ENCODE measurements at regions not wholly inside any gene's neighbourhood (a gene's known extent, or its start where the extent isn't known, plus 50 kb on each side); places are given as distances from the start of the nearest gene placed in this dataset.

- CTCF ChIA-PET, result no interaction called here
- no peak overlapping the region for H3K27ac ChIP-seq (ENCODE audit: low read depth, low read length)
- no peaks in the 10 kb centered on the region for H3K9me3 ChIP-seq (ENCODE audit: control insufficient read depth in 1 of 2, insufficient read depth in 1 of 2, low read depth in 1 of 2, low read length in 2 of 2)
- H3K36me3 ChIP-seq (ENCODE audit: control insufficient read depth in 1 of 2, insufficient read depth in 2 of 2, low read length in 2 of 2), result no peaks in the 10 kb centered on the region
- RAD21 ChIA-PET (ENCODE audit: low non-redundant PET in 1 of 2, low total read pairs in 2 of 2, uncharacterized antibody in 2 of 2, unreplicated experiment in 2 of 2), result no interaction called here
- H3K4me2 ChIP-seq (ENCODE audit: low read length), result no peak overlapping the region
- no peaks in the 10 kb centered on the region for H3K9me2 ChIP-seq (ENCODE audit: insufficient read depth)
- intact Hi-C loops (cut with micrococcal nuclease), result no loop called here
- TF ChIP-seq TCF7L2 (IDR thresholded peaks at IDR 0.05; ENCODE audit: borderline replicate concordance, extremely low read depth, insufficient read depth, insufficient read length) (no peak), EZH2 (IDR thresholded peaks at IDR 0.05) (no peak), ZFX (IDR thresholded peaks at IDR 0.05) (no peak), CEBPB (IDR thresholded peaks at IDR 0.05; ENCODE audit: low read depth) (no peak), REST (IDR thresholded peaks at IDR 0.05; ENCODE audit: low read depth) (no peak), ZNF274 (IDR thresholded peaks at IDR 0.05; ENCODE audit: low read depth, low read length) (no peak), SP1 (IDR thresholded peaks at IDR 0.05; ENCODE audit: low read depth) (no peak), MAX (IDR thresholded peaks at IDR 0.05) (no peak), FOSL1 (IDR thresholded peaks at IDR 0.05; ENCODE audit: low read depth) (no peak), EZH2phosphoT487 (IDR thresholded peaks at IDR 0.05; ENCODE audit: borderline replicate concordance) (no peak), ATF3 (IDR thresholded peaks at IDR 0.05) (no peak), ELF1 (IDR thresholded peaks at IDR 0.05; ENCODE audit: borderline replicate concordance, low read depth) (no peak)
- DNase-seq (ENCODE audit: low read depth, low spot score) (no peak), ATAC-seq (no peak)
- BruUV-seq (replicated peaks), result no TSS peak
- no peak overlapping the region for H2AFZ ChIP-seq (ENCODE audit: low read depth, low read length, poor library complexity, severe bottlenecking)
- POLR2A ChIA-PET, result no interaction called here
- no peaks in the 10 kb centered on the region for H3K79me2 ChIP-seq (ENCODE audit: insufficient read depth, low read length)
- no peak overlapping the region for H3K9ac ChIP-seq (ENCODE audit: low read length)
- H3K27me3 ChIP-seq (ENCODE audit: insufficient read depth, low read length), result no peaks in the 10 kb centered on the region
- no peaks in the 10 kb centered on the region for H4K20me1 ChIP-seq (ENCODE audit: insufficient read depth)
- H3K4me3 ChIP-seq (replicated peaks in 1 of 2; ENCODE audit: low read depth in 1 of 2, low read length in 2 of 2), result no peak overlapping the region
- no peaks in the 10 kb centered on the region for H3K4me1 ChIP-seq (ENCODE audit: control insufficient read depth in 1 of 2, insufficient read depth in 2 of 2, low read length in 2 of 2)
These were observed 59.3 kb upstream of the PLSCR5 start for GRCh38 chr3:146664403-146664802.
